Sigmoid colon (tissue), 4 donors: ENCODE measurements at regions not wholly inside any gene's neighbourhood (a gene's known extent, or its start where the extent isn't known, plus 50 kb on each side); places are given as distances from the start of the nearest gene placed in this dataset.

Source experiments
- CTCF ChIP-seq, 4 experiments: fragments of 450-650 bp in 3 of 4; fragments of 200-600 bp in 1 of 4; IDR thresholded peaks; one replicate each; pipeline ENCODE4 v1.5.1; 2016 to 2019; ENCODE audit warnings: antibody characterized with exemption in 4 of 4, mild to moderate bottlenecking in 3 of 4, moderate library complexity in 2 of 4
- EP300 ChIP-seq, 4 donors: sonication (generic); formaldehyde crosslinking; IDR thresholded peaks; one replicate each; pipeline ENCODE4 v1.6.1; 2017; ENCODE audit warnings: antibody characterized with exemption in 4 of 4
- POLR2A ChIP-seq, 2 donors: fragments of 450-650 bp; IDR thresholded peaks; one replicate each; pipeline ENCODE4 v1.6.1; 2016; ENCODE audit warnings: antibody characterized with exemption in 2 of 2, mild to moderate bottlenecking in 2 of 2, moderate library complexity in 2 of 2
- POLR2AphosphoS5 ChIP-seq, 4 donors: sonication (generic); formaldehyde crosslinking; IDR thresholded peaks; one replicate each; pipeline ENCODE4 v1.6.1; 2017; ENCODE audit warnings: antibody characterized with exemption in 4 of 4

DNA sequence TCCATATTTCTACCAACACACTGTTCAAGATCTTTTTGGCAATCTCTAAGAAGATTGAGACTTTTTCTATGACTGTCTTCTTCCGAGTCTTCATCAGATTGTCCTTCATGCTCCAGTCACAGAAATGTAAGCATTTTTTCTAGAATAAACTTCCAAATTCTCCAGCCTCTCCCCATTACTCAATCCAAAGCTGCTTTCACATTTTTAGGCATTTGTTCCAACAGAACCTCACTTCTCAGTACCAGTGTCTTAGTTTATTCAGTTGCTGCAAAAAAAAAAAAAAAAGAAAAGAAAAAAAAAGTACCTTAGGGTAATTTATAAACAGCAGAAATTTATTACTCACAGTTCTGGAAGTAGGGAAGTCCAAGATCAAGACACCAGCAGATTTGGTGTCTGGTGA, 290.8 kb upstream of the NOVA1 start:
- TF ChIP-seq CTCF (IDR thresholded peaks at IDR 0.05) (no peak), POLR2A (IDR thresholded peaks at IDR 0.05) (no peak), EP300 (IDR thresholded peaks at IDR 0.05) (no peak), POLR2AphosphoS5 (IDR thresholded peaks at IDR 0.05) (no peak)
